ENCODE measurements at regions not wholly inside any gene's neighbourhood (a gene's known extent, or its start where the extent isn't known, plus 50 kb on each side); places are given as distances from the start of the nearest gene placed in this dataset.
A peak's percentile ranks its signal among the peaks of the same experiment; 100 is the strongest.

DNA sequence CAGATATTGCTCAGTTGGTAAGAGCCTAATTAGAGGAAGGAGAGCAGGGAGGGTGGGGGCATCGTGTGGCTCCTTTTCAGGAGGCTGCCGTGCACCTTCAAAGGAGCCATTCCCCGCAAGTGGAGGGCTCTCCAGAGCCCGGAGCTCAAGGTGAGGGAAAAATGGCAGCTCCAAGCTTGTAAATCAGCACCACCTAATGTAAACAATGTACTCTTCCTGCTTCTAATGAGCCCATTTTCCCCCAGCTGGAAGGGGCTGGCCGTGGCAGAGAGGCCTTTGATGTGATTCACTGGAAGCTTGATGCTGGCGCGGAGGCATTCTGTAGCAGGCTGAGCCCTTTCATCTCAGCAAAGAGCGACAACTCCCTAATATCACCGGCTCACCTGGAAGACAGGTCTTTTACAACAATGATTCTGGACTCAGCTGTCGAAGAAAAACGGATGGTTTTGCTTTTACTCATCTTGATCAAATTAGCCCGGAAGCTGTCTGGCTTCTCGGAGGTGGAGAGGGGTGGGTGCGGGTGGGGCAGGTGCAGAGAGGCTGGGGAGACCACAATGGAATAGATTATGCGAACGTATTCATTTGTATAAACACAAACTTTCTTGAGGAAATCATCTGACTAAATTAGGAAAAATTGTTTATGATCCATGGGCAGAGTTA, 112.5 kb downstream of the RRAGC start:
- Histone ChIP-seq H3K4me3 (no peak overlapping the region), H3K36me3 (replicated peaks in 1 of 2) (no peaks in the 10 kb centered on the region), H3K27ac (no peak overlapping the region), H3K4me1 (replicated peaks in 1 of 2) (no peaks in the 10 kb centered on the region), H3K27me3 (no peaks in the 10 kb centered on the region), H3K9me3 (replicated peaks in 1 of 3) (no peaks in the 10 kb centered on the region)
- intact Hi-C loops (cut with DNase I), result no loop called here
- 46 to 51% (median 49%) methylated on average over 16 of the region's 16 CpGs for WGBS, 4 donors
- DNase-seq, result no peak
- no peak for TF ChIP-seq POLR2A (IDR thresholded peaks at IDR 0.05)
- TF ChIP-seq, protein P1, sequence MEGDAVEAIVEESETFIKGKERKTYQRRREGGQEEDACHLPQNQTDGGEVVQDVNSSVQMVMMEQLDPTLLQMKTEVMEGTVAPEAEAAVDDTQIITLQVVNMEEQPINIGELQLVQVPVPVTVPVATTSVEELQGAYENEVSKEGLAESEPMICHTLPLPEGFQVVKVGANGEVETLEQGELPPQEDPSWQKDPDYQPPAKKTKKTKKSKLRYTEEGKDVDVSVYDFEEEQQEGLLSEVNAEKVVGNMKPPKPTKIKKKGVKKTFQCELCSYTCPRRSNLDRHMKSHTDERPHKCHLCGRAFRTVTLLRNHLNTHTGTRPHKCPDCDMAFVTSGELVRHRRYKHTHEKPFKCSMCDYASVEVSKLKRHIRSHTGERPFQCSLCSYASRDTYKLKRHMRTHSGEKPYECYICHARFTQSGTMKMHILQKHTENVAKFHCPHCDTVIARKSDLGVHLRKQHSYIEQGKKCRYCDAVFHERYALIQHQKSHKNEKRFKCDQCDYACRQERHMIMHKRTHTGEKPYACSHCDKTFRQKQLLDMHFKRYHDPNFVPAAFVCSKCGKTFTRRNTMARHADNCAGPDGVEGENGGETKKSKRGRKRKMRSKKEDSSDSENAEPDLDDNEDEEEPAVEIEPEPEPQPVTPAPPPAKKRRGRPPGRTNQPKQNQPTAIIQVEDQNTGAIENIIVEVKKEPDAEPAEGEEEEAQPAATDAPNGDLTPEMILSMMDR (IDR thresholded peaks at IDR 0.05), result no peak

DNA sequence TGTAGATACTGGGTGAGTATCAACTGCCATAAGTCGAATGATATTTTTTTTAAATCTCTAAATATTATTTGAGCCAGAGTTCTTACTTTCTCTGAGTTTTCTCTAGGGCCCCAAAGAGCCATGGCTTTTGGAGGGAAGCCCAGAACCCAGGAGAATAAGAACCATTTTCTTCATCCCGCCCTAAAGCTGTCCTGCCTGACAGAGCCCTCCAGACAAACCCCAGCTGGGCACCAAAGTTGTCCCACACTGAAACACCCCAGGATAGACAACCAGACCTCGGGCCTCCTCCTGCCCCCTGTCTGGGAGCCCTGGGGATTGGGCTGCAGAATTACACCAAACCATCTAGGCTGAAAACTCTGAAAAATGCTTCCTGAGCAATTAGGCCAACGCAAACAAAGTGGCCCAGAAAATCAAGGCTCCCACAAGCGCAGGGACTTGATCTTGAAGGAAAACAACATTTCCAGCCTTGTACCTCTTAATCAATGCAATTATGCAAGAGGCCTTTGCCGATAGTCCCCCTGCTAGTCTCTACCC, 113.1 kb downstream of the RRAGC start:
- no peak for TF ChIP-seq POLR2A (IDR thresholded peaks at IDR 0.05)
- TF ChIP-seq, protein P1 (IDR thresholded peaks at IDR 0.05), result no peak
- H3K36me3 ChIP-seq (replicated peaks in 1 of 2), result no peaks in the 10 kb centered on the region
- DNase-seq, result no peak
- no peak overlapping the region for H3K4me3 ChIP-seq
- intact Hi-C loops (cut with DNase I), result no loop called here
- WGBS, 4 donors, result 51 to 62% (median 59%) methylated on average over 5 to 6 of the region's 6 CpGs
- no peaks in the 10 kb centered on the region for H3K4me1 ChIP-seq (replicated peaks in 1 of 2)
- no peaks in the 10 kb centered on the region for H3K9me3 ChIP-seq (replicated peaks in 1 of 3)
- H3K27ac ChIP-seq, result no peak overlapping the region
- no peaks in the 10 kb centered on the region for H3K27me3 ChIP-seq

DNA sequence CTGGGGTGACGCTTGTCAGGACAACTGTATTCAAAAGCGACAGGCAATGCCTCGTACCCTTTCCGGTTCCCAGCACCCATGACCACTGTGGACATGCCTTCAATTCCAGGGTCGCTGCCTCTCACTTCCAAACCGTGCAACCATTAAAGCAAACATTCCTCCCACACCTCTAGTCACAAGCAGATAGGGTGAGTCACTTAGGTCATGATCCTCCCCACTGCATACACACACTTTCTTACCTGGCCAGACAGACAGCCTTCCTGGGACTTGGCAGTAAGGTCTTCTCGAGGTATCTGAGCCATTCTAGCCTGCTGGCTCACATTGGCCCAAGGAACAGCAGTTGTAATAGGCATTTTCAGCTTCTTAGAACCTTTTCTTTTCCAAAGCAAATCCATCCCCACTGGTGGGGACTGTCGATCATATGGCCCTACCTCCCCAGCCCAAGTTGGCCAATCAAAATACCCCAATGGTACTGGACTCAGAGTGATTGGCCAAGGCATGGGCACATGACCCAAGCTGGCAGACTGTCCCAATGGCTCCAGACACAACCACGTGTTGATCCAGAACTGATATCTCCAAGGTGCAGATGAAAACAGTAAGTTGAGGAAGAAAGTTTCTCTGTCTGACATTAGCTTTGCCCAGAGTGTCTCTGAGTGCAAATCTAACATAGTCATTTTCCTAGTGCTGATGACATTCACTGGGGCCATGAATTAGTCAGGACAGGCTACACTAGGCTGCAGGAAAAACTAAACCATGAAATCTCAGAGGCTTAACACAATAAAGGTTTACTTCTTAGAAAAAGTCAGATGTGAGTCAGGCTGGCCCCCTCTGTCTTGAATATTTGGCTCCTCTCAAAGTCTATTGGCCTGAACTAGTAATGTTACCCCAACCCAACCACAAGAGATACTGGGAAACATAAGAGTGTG, 113.8 kb downstream of the RRAGC start:
- TF ChIP-seq, protein P1 (IDR thresholded peaks at IDR 0.05), result no peak
- no peak for TF ChIP-seq POLR2A (IDR thresholded peaks at IDR 0.05)
- peak overlapping the region in 1 of 5 donors; percentile 16 for H3K27ac ChIP-seq
- H3K27me3 ChIP-seq, result no peaks in the 10 kb centered on the region
- no peaks in the 10 kb centered on the region for H3K9me3 ChIP-seq (replicated peaks in 1 of 3)
- no peak for DNase-seq
- H3K4me1 ChIP-seq (replicated peaks in 1 of 2), result no peaks in the 10 kb centered on the region
- WGBS, 4 donors, result 79 to 87% (median 82%) methylated on average over 9 of the region's 9 CpGs
- no peaks in the 10 kb centered on the region for H3K36me3 ChIP-seq (replicated peaks in 1 of 2)
- H3K4me3 ChIP-seq, result no peak overlapping the region
- intact Hi-C loops (cut with DNase I), result no loop called here

All from adrenal gland (tissue), 9 donors.